EL (cell line): ENCODE measurements at regions not wholly inside any gene's neighbourhood (a gene's known extent, or its start where the extent isn't known, plus 50 kb on each side); places are given as distances from the start of the nearest gene placed in this dataset.
"Not testable (repeated sequence)": the region's sequence is repeated elsewhere in the genome, so short reads cannot be mapped to it uniquely, and the experiment has no call there.

Experiments
- DNase-seq: peaks from one replicate; pipeline ENCODE4 v3.0.0-alpha.2; 2016

- not testable (repeated sequence) for DNase-seq
Measured at GRCh38 chr6:169856442-169857342, 105.3 kb downstream of the ERMARD start.

GRCh38 chr6:169854813-169855212 is 103.4 kb downstream of the ERMARD start:
- DNase-seq: no peak

GRCh38 chr6:169854083-169854725 is 102.8 kb downstream of the ERMARD start:
- no peak for DNase-seq

- no peak for DNase-seq
Measured at GRCh38 chr6:169853196-169854082, 102.0 kb downstream of the ERMARD start.

GRCh38 chr6:169852504-169853195 is 101.2 kb downstream of the ERMARD start:
- DNase-seq: no peak

GRCh38 chr6:169851641-169852503 is 100.5 kb downstream of the ERMARD start:
- DNase-seq: no peak

GRCh38 chr6:169850746-169851145 is 99.3 kb downstream of the ERMARD start:
- no peak for DNase-seq

- DNase-seq: no peak
Measured at GRCh38 chr6:169850154-169850553, 98.7 kb downstream of the ERMARD start.

- DNase-seq: no peak
Measured at GRCh38 chr6:169849396-169849795, 98.0 kb downstream of the ERMARD start.

- DNase-seq: no peak
Measured at GRCh38 chr6:169848946-169849345, 97.5 kb downstream of the ERMARD start.

GRCh38 chr6:169847901-169848311 is 96.5 kb downstream of the ERMARD start:
- no peak for DNase-seq

GRCh38 chr6:169847141-169847674 is 95.8 kb downstream of the ERMARD start:
- no peak for DNase-seq

GRCh38 chr6:169846286-169847056 is 95.0 kb downstream of the ERMARD start:
- no peak for DNase-seq

GRCh38 chr6:169845426-169846285 is 94.2 kb downstream of the ERMARD start:
- no peak for DNase-seq

- DNase-seq: no peak
Measured at GRCh38 chr6:169844946-169845345, 93.5 kb downstream of the ERMARD start.

GRCh38 chr6:169843991-169844390 is 92.6 kb downstream of the ERMARD start:
- DNase-seq: no peak

- no peak for DNase-seq
Measured at GRCh38 chr6:169843110-169843509, 91.7 kb downstream of the ERMARD start.

GRCh38 chr6:169841907-169842606 is 90.6 kb downstream of the ERMARD start:
- no peak for DNase-seq

GRCh38 chr6:169841251-169841650 is 89.8 kb downstream of the ERMARD start:
- no peak for DNase-seq
